ENCODE measurements at regions not wholly inside any gene's neighbourhood (a gene's known extent, or its start where the extent isn't known, plus 50 kb on each side); places are given as distances from the start of the nearest gene placed in this dataset.

GRCh38 chr7:119408596-119408995, 864.4 kb upstream of the KCND2 start:
- TF ChIP-seq CTCF (IDR thresholded peaks at IDR 0.05; ENCODE audit: low read depth, low read length, poor library complexity, severe bottlenecking) (no peak), EZH2phosphoT487 (IDR thresholded peaks at IDR 0.05; ENCODE audit: borderline replicate concordance, low read length) (no peak)

Measured in DOHH2 (cell line).